ENCODE measurements at regions not wholly inside any gene's neighbourhood (a gene's known extent, or its start where the extent isn't known, plus 50 kb on each side); places are given as distances from the start of the nearest gene placed in this dataset.

DNA sequence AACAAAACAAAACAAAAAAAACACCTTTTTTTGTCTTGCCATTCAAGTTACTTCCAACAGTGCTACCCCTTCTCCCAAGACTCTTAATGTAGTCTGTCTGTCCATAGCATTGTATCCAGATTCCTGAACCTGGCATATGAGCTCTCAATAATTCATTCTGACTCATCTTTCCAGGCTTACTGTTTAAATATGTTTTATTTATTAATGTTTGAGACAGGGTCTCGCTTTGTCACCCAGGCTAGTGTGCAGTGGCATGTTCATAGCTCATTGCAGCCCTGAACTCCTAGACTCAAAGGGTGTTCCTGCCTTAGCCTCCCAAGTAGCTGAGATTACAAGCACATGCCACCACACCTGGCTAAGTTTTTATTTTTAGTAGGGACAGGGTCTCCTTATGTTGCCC lies 208.0 kb upstream of the DMRT1 start:
- no peak for DNase-seq

DNA sequence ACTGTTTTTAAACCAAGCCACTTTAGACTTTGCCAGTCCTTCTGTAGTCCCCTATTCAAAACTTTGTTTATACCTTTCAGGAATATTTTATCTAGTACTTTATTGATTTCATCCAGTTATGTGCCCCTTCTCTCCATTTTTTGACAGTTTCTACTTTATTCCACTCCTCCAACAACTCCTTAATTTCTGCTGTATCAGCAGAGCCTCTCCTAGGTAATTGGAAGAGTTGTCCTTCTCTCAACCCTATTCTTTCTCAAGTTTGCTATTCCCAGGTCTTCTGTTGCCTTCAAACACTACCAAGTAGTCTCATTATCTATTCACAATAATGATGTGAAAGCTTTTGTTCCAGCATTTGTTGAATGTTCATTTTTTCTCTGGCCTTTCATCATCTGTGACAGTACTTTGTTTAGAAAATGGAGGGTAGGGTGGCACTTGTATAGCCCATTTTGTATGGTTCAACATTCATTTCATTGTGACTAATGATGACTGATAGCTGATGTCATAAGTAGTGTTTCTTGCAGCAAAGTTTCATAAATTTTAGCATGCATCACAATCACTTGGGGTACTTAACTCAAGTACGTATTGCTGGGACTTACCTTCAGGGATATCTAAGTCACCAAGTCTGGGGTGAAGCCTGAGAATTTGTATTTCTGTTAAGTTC lies 204.4 kb upstream of the DMRT1 start:
- DNase-seq = no peak

DNA sequence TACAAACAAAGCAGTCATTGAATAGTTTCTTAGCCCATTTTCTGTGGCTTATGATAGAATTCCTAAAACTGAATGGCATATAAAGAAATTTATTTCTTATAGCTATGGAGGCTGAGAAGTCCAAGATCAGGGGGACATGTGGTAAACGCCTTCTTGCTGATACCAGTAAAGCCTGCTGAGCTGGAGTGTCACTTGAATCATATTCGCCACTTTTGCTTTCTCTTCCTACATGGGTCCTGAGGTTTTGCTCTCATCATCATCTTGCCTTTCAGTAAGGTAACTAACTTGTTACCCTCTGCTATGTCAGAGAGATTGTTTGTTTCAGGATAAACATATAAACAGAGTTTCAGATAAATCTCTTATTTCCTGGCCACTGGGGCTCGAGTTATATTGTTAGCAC lies 203.3 kb upstream of the DMRT1 start:
- DNase-seq = no peak

DNA sequence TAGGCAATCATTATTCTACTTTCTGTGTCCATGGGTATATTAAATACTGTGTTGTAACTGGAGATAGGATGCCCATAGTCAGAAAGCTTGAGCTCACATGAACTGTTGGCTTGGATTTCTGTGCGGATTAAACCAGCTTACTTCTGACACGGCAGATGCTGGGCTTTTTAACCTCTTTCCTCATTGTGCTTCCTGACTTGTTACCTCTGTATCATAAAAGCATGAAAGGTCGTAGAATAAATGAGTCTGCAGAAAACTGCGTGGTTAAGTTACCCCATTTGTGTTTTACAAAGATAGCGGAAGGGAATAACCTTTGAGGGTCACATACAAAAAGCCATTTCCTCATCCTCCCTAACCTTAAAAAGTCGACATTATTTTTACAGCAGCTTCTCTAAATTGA lies 199.5 kb upstream of the DMRT1 start:
- no peak for DNase-seq

DNA sequence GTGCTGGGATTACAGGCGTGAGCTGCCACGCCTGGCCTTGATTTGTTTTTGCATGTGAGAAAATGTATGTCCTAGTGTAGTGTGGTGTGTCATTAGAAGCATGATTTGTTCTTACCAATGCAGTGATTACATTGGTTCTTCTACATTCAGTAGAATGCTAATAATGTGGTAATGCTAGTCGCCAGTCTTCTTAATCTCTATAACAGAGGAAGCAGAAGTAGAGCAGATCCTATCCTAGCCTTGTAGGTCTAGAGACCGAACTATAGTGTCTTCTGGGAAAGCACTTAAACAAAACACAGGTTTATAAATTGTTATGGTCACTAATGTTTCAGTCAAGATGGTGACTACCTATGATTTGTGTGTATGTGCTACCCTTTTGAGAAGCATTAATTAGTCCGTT lies 197.5 kb upstream of the DMRT1 start:
- DNase-seq = no peak

DNA sequence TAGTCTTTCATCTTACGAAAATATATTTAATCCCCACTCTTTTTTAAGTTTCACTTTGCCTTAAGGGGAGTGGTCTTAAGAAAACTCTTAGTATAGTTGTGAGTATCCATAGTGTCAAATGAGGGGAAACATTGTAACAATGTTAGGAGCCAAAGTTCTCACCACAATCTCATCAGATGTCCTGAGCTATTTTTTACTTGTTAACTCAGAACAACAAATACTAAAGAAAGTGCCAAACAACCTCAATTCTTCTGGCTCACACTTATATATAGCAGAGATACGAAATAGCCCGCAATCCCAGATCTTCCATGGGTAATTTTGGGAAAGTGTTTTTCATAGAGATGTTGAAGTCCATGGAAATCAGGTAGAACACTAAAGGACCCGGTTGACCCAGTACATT lies 194.0 kb upstream of the DMRT1 start:
- DNase-seq = no peak

DNA sequence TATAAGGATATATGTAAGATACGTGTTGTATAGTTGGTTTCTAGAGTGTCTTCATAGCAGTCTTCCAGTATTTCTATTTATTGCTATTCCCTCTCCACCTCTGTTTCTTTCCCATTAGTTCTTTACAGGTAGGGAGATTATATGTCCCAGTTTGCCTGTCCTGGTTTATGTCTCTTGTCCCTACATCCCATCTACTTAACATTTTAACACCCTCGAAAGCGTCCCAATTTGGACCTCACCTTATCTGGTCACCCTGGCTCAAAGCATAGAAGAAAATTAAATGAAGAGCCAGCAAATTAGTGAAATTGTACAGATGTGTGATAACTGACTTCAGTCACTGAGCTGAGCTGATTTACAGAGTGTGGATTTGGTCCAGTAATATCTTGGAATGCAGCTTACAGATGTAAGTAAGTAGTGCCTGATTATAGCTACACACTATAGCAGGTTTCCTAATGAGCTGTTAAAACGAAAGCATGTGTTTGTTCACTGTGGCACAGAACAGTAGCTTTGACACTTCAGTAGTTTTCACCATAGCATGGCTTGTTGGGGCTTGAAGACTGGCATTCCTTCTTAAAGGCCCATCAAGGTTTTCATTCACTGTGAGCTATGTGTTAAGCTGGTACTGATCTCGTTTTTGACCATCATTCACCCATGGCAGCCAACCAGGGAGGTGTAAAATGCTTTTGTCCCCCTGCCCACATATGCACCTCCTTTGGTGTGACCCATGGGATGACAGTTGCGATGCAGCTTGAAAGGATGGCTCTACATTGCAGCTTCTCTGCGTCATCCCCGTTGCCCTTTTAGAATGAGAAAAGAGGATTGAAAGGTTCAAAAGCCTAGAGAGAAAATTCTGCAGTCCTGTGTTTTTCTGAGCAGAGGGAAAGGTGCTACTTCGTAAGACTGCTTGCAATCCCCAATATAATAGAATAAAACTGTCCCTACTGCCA lies 192.1 kb upstream of the DMRT1 start:
- DNase-seq = no peak

DNA sequence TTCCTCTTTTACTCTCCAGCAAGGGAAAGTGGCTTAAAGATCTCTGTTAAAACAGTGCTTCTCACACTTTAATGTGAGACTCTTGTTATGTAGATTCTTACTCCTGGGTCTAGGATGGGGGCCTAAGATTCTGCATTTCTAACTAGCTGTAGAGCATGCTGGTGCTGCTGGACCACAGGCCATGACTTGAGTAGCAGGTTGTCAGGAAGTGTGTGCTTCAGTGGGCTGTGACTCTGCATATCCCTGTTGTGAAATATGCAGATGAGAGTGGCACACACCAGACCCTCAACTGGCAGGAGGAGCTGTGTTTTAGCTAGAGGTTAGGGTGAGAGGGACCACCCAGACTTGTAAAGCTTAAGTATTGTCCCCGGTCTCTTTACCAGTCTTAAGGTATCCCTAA lies 191.1 kb upstream of the DMRT1 start:
- peak; percentile 0 for DNase-seq

DNA sequence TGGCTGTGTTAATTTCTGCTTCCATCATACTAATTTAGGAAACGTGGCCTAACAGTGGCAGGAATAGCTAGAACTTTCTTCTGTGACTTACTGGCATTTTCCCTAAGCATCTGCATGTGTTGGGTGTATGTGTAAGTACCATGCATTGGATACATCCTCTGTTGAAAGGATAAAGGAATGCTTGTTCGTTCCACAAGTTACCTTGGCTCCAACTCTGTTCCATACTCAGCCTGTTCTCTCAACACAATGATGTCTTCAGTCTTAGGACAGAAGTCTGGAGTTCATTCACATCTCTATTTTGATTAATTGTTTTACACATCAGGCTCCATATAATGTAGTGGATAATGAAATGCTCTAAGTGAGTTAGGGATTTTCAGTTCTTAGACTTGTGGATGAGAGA lies 190.1 kb upstream of the DMRT1 start:
- no peak for DNase-seq

DNA sequence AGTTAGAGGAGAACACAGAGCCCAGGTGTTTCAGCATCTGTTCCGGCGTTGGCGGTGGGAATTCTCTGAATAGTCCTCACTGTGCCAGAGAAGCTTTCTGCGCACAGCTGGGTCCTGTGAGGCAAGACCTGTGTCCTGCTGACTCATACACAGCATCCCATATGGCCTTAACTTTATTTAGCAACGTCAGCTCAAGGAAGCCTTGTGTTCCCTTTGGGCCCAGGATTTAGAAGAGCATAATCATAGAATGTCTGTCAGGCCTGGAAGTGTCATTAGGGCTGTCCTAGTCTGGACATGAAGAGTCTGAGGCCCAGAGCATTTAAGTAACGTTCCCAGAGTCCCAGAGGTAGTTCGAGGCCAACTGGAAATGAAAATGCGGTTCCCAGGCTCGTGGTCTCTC lies 188.6 kb upstream of the DMRT1 start:
- no peak for DNase-seq

DNA sequence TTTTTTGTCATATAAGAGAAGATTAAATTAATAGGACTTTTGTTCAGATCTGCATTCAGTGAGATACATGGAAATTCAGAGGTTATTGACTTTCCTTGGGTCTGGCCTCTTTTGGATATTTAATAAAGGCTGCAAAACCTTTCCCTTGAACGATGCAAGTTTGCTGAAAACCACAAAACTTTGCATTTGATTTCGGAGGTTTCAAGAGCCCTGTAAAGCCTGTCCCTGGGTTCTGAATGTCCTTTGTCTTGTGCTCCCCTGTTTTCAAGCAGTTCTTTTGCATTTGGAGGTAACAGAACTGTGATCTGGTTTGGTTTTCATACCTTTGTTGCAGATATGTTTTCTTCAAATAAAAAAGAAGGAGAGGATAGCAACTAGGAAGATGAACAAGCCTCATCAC lies 188.1 kb upstream of the DMRT1 start:
- DNase-seq = no peak

DNA sequence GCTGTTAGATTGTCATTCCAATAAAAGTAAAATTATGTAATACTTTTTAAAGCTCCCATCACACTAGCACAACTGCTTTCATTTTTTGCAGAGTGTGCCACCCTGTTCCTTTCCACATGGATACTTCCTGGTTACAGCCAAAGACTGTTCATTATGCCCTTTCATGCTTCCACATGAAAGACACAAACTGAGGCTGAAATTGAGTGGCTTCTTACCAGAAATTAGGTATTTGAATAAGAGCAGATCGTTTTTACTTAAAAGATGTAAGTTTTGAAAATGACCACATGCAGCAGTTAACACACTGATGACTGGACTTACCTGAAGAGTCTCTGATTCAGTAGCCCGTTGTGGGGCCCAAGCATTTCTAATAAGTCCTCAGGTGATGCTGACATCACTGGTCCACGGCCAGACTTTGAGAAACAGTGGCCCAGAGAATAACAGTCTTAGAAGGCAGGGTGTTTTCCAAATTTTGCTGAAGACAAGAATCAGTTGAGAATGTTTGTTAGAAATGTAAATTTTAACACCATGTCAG lies 187.6 kb upstream of the DMRT1 start:
- DNase-seq = peak; percentile 27

DNA sequence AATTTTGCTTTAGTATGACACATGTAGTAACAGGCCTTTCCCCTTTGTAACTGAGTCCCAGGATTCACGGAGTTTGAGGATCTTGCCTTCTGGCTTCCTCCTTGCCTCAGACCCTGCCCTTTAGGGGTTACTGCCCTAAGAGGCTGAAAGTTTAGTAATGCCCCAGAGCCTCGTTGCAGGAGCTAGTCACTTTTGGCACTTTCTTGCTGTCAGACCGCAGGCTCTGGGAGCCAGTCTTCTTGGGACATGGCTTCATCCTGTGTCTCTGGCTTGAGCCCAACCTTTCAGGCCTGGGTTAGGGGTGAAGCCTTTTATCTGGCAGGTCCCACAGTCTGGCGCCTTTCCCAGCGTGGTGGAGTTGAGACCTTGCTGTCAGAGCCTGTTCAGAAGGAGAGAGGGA lies 185.6 kb upstream of the DMRT1 start:
- DNase-seq = no peak

DNA sequence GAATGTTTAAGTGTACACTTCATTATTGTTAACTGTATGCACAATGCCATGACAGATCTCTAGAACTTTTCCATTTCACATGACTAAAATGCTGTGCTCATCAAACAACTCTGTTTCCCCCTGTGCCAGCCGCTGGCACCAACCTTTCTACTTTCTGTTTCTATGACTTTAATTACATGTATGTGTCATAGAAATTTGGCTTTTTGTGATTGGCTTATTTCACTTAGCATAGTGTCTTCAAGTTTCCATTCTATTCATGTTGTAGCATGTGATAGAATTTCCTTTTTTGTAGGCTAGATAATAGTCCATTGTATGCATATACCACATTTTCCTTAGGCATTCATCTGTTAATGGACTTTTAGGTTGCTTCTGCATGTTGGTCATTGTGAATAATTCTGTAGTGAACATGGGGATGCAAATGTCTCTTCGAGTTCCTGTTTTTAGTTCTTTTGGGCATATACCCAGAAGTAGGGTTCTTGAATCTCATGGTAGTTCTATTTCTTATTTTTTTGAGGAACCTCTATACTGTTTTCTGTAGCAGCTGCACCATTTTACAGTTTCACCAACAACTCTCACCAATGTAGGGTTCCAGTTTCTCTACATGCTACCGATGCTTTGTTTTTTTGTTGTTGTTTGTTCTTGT lies 184.4 kb upstream of the DMRT1 start:
- no peak for DNase-seq

DNA sequence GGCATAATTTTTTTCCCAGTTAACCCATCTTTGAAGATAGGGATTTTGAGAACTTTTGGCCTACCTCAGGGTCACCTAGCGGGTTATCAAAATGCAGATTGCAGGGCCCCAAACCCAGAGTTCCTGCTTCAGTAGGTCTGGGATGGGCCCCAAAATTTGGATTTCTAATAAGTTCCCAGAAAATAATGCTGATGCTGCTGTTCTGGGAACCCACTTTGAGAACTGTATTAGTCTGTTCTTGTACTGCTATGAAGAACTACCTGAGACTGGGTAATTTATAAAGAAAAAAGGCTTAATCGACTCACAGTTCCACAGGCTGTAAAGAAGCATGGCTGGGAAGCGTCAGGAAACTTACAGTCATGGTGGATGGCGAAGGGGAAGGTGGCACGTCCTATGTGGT lies 182.2 kb upstream of the DMRT1 start:
- no peak for DNase-seq

DNA sequence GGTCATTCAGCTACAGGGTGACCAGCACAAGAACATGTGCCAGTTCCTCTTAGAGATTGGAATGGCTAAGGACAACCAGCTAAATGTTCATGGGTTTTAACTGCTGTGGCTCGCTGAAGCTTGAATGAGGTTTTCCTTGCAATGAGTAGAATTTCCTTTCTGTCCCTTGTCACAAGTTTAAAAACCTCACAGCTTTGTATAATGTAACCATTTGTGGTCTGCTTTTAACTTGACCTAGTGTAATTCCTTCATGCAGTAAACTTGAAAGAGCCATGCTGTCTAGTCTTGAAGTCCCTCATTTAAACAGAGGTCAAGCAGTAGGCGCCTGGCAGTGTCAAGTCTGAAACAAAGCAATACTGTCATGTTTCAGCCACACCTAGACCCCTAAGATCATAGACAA lies 181.3 kb upstream of the DMRT1 start:
- no peak for DNase-seq

DNA sequence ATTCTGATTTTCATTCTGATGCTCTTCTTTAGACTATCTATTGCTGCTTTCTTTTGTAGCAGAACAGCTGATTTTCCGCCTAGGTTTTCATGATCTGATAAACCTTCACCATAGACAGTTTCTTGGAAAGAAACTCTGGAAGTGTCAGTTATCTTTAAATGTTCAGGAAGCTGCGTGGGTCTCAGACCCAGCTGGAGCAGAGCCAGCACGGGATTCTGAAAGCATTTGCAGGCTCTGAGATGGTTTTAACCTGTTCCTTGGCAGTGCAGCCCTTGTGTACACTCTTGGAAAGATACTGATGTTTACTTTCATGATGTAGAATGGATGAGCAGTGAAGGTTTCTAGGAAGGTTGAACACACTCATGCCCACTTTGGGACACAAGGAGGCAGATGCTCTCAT lies 178.0 kb upstream of the DMRT1 start:
- DNase-seq = no peak

DNA sequence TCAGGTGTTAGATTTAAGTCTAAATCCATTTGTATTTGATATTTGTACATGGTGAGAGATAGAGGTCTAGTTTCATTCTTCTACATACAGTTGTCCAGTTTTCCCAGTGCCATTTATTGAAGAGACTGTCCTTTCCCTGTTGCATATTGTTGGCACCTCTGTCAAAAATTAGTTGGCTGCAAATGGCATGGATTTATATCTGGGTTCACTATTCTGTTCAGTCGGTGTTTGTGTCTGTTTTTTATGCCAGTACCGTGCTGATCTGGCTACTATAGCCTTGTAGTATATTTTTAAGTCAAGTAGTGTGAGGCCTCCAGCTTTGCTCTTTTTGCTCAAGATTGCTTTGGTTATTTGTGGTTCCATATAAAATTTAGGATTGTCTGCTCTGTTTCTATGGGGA lies 176.2 kb upstream of the DMRT1 start:
- DNase-seq = no peak

DNA sequence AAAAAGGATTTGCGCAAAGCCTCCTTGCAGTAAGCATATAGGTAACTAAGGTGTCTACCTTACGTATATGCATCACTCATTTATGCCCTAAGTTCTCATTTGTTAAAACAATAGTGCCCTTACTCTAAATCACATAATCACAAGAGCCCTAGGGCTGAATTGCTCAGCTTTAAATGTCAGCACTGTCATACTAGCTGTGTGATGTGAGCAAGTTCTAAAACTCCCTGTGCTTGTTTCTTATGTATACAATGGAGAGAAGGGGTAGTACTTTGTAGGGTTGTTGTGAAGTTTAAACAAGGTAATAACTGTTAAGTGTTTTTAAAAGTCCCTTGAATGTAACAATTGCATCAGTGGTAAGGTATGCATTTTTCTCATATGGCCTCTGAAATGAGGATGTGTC lies 169.5 kb upstream of the DMRT1 start:
- DNase-seq = no peak

DNA sequence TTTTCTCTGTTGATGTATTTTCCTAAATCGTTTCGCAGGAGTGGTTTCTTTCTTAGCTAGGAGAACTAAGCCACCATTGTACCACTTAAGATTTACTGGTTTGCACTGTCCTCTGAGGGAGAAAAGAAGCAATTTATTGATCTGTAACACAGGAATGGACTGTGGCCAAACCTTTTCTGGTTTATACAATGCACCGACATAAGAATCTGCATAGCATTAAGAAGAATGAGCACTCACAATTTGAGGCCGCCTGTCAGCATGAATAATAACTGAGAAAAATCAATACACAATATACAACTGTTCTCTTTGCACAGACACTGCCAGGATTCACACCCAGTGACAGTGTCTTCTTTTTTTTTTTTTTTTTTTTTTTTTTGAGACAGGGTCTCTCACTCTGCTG lies 168.6 kb upstream of the DMRT1 start:
- DNase-seq = no peak

DNA sequence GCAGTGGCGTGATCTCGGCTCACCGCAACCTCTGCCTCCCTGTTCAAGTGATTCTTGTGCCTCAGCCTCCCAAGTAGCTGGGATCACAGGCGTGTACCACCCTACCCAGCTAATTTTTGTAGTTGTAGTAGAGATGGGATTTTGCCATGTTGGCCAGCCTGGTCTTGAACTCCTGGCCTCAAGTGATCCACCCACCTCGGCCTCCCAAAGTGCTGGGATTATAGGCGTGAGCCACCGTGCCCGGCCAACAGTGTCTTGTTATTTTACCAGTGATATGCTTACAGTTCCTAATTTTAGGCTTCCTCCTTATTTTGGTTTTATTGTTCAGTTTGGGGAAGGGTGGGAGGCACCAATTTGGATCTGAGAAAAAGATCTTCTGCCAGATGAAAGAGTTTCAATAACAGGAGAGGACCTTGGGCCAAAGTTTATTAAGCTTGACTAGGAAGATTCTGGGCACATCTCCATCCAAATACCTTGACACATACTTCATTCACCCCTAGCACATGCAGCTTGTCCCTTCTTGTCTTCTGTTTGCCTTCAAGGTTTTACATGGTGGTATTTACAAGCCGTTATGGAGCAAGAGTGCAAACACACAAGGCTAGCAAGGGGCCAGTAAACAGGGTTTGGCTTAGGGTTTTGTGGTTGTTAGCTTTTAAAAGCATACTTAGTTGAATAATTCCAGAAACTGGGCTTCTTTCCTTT lies 168.1 kb upstream of the DMRT1 start:
- DNase-seq = no peak

DNA sequence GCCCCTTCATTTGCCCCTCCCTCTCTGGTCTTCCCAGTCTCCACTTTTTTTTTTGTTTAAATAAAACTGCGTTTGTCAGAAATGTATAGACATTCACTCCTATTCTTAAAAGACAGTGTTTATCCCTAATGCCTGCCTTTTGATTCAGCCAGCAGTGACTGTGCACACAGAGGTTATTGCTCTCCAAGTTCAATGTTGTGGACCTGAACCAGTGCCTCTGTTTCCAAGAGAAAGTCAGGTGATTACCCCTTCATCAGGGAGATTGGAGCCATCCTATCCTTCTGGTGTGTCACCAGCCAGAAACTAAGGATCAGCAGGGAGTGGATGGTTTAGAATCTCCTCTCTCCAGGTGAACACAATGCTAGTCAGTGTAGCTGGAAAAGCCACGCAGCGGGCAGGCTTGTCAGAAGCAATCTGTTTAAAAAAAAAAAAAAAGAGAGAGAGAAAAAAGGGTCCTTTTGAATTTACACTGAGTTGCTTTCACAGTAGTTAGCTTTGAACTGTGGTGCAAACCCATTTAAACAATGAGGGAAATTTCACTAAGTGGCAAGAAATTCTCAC lies 167.5 kb upstream of the DMRT1 start:
- no peak for DNase-seq

Data from DMS53 (cell line).